Frontal cortex (tissue), 3 donors: ENCODE measurements at regions not wholly inside any gene's neighbourhood (a gene's known extent, or its start where the extent isn't known, plus 50 kb on each side); places are given as distances from the start of the nearest gene placed in this dataset.

Experiments used
- DNase-seq, 2 donors: peaks; one replicate each; pipeline ENCODE4 v3.0.0; 2012; ENCODE audit warnings: low spot score in 2 of 2
- FAIRE-seq: peaks from 2 replicates; lab custom pipeline; 2012; peaks lifted over from hg19 to GRCh38; lab: Jason Lieb, UNC
- donor health status: control.
- donor health status: control.
- donor health status: control.

DNA sequence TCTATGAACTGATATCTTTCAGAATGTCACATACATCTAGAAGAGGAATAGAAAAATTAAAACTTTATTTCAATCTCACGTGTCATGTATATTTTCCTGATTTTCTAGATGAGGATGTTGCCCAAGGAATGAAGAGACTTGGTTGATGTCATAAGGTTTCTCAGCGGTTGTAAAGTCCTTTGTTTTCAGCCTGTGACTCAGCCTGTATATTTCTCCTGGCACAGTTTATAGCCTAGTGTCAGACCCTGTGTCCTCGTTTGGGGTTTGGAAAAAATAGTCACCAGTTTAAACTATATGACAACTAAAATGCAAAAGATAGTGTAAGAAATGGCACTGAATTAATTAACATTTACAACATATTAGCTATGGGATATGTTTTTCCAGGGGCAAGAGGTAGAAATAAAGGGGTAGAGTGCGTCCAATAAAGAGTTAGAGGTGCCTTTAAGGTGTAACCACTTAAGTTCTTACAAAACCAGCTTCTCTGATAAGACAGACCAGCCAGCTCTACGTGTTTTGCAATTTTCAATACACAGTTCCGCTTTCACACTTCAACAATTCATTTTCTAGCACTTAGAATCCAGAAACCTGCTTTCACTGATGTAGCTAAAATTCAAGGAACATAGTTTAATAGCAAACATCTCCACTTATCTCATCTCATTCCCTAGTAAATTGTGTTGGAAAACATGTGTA lies 1432.6 kb upstream of the TENM4 start:
- DNase-seq (no peak), FAIRE-seq (no peak)

DNA sequence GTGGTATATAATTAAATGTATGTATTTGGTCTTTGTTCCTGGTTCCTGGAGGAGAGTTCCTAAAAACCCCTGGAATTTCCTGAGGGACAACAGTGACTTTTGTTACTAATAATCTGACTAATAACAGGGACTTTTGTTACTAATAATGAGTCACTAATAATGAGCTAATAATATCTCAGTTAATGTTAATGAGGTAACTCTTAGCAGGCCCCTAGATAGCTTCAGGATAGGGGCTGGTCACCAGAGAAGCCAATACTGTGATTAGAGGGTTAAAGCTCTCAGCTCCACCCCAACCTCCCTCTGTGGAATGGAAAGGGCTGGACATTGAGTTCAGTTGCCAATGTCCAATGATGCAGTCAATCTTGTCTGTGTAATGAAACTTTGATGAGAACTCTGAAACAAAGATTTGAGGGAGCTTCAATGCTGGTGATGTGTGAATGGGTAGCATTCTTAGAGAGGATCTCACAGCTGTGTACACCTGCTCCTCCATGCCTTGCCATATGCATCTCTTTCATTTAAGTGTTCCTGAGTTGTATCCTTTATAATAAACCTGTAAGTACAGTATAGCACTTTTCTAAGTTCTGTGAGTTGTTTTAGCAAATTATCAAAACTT lies 1431.4 kb upstream of the TENM4 start:
- FAIRE-seq (no peak), DNase-seq (no peak)

DNA sequence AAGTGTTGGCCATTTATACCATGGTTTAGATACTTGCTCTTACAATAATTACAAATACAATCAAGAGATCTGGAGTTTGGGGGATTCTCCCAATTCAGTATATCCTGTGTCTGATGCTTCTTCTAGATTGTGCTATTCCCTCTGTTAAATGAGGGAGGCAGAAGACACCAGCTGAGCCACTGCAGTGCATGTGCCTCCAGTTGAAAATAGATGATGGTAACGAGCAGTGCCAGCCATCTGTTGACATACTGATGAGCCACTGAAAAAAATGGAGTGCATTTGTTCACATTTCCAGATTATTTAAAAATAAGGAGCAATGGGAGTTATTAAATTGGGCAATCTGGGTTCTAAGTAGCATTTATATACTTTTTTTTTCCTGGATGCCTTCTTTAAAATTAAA lies 1428.0 kb upstream of the TENM4 start:
- FAIRE-seq, result no peak
- DNase-seq, result no peak

DNA sequence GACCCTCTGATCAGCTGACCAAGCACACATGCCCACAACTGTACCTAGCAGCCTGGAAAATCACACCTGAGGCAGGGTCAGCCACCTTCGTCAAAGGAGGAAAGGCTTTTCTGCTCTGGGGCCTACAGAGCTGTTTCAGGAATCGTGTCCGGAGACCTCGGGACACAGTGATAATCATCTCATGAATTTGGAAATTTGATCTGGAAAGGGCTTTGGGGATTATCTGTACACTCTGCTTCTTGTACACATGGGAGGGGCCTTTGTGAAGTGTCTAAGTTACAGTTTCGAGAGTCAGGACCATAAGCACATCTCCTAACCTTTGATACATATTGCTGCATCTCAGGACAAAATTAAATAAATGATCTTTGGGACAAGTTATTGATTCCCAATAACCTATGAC lies 1421.2 kb upstream of the TENM4 start:
- no peak for DNase-seq
- no peak for FAIRE-seq

DNA sequence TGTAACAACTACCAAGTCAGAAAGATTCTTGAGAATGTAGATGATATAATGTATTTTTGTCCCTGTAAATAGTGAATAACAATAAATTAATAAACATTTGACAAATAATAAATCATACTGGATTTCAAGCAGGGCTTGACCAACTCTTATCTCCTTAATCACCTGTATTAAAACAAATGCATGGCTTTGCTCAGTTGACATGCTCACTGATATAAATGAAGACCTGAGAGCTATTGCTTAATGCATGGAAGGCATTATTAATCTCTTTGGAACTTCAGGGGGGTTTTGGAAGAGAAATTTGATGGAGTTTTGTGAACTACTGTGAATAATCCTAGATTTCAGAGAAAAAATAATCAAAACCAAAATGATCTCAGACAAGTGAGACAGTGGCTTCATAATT lies 1420.4 kb upstream of the TENM4 start:
- FAIRE-seq (no peak), DNase-seq (no peak)

DNA sequence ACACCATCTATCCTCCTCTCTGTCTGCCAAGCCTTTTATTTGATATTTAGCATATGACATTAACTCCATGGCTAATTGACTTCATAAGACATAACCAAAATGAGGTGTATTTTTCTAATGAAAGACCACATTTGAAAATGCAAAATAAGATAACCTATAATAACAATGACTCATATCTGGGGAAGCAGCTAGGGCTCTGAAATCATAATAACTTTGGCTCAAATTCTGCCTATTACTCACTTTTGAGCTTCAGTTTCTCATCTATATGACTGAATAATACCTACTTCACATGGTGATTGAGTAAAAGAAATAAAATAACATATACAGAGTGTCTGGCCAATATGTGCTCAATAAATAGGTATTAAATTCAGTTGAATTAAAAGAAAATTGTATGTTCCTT lies 1419.8 kb upstream of the TENM4 start:
- FAIRE-seq (no peak), DNase-seq (no peak)

DNA sequence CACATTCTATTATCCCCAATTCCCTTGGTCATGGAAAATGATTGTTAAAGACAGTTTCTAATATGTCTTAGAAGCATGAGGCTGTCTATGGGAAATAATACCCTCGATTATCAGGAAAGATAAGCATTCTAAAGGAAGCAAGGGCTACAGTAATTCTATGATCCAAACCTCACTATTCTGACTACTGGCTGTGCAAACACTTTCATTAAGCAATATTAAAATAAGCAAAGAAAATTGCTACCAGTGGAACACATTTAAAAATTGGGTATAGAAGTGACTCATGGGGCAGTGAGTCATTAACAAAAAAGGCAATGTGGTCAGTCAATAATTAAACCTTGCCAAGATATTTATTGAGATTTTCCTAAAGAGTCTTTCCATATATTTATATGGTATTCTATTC lies 1415.2 kb upstream of the TENM4 start:
- FAIRE-seq, result no peak

DNA sequence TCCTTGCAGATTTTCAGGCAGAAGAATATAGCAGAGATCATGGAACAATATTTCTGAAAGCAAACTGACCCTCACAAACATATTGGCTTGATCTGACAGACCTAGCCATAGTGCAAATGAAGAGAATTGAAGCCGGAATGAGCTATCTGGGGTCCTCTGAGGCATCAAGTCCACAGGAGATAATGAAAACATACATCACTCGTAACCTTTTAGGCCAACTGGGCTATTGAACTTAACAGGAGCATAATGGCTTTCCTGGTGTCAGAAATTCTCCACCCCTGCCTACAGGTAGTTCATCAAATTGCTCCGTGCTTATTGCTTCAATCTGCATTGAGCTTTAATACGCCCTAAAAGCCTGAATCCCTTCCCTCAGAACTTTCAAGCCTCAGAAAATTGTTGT lies 1414.6 kb upstream of the TENM4 start:
- FAIRE-seq (no peak), DNase-seq (no peak)

More for the DNA sequence above, 1415.2 kb upstream of the TENM4 start:
- DNase-seq, result no peak

DNA sequence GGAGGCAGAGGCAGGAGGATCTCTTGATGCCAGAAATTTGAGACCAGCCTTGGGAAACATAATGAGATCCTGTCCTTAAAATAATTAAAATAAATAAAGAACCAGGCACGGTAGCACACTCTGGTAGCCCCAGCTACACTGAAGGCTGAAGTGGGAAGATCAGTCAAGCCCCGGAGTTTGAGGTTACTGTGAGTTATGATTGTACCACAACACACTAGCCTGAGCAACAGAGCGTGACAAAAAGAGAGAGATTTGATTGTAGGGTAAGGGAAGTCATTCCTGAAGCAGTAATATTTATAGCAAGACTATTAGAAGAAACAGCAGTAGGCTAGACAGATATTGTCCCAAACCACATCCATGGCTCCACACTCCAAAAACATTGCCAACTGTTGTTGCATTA lies 1408.4 kb upstream of the TENM4 start:
- DNase-seq, result no peak
- FAIRE-seq, result no peak

DNA sequence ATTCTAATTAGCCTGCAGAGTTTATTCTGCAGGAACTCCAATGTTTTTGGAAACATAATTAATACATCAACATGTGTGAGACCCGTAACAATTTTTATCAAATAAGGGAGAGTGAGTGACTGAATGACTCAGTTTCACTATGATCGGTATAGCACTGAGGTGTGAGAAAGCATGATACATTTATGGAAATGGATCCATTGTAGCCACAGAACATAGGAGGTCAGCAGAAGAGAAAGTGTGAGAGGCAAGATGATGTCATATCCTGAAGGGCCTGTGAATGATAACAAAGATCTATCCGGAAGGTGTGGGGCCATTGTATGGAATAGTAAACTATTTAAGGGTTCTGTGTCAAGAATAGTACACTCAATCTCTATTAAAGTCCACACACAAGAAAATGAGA lies 1406.1 kb upstream of the TENM4 start:
- FAIRE-seq, result no peak
- DNase-seq, result no peak

DNA sequence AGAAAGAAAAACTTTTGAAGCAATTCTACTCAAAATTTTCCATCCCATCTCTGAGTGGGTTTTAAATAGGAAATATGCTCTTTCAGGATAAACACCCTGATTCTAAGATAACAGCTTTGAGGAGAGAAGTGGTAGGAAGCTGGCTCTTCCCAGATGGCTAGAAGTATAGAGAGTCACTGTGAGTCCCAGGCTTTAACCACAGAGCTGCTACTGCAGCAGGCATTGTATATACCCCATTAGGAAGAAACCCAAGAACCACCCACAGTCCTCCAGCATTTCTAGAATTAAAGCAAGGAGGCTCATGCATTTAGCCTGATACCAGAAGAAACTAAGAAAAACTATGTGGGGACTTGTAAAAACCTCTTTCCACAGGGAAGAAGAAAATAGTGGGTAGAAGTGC lies 1405.6 kb upstream of the TENM4 start:
- DNase-seq (no peak), FAIRE-seq (no peak)

DNA sequence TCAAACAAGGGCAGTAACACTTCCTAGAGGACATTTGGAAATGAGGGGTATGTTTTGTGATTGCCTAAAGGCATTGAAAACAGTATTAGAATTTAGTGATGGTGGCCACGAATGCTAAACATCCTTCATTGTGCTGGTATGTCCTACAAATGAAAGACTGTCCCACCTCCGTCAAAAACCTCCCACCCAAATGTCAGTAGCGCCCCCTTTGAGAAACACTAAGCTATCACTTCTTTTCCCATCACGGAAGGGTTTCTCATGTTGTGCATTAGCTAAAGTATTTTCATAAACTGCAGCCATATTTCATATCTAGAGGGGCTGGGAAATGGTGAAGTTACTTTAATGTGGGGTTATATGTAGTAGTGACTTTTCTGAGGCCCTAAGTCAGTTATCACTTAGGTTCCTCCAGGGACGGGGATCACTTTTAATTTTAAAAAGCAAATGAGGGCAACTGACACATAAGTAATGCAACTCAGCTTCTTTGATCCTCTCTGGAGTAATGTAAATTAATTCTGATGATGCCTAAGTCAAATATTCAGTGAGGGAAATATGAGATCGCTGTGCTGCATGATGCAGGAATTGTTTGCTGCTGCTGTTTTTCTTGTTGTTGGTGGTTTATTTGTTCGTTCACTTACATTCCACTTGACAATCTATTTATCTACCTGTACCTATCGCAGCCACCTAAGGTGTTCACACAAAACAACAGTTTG lies 1403.4 kb upstream of the TENM4 start:
- FAIRE-seq (no peak), DNase-seq (no peak)

DNA sequence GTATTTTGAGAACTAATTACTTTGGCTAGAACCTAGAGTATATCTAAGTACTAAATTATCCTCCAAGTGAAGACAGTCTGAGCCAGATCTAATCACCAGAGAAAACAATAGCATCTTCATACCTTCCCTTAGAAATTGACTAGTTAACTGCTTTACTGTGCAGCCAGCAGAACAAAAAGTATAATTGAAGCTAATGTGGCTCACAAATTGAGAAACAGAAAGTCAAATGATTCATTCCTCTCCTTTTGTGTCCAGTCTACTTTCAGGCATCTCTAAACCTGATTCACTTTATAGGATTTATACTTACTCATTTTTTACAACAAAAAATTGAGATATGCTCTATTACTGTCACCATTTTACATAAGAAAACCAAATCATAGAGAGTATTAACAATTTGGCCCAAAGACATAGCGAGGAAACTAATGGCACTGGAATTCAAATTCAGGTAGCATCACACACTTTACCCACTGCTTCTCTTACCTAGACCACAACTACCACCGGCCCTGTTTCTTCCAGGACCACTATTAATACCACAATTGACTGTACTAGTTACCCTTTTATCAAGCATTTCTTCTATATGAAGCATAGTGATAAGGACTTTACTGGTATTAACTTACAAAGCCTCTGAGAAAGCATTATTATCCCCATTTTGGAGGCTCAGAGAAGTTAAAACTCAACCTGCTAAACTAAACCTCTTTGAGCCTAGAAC lies 1402.6 kb upstream of the TENM4 start:
- no peak for FAIRE-seq
- no peak for DNase-seq

DNA sequence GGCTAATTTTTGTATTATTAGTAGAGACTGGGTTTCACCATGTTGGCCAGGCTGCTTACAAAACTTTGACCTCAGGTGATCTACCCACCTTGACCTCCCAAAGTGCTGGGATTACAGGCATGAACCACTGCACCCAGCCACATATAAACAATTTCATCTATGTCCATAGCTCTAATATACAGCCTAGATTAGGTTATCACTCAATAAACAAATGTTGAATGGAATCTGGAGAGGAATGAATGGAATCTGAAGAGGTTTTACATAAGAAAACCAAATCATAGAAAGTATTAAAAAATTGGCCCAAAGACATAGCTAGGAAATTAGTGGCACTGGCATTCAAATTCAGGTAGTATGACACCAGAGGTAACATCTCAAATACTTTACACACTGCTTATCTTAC lies 1401.4 kb upstream of the TENM4 start:
- no peak for FAIRE-seq
- no peak for DNase-seq

DNA sequence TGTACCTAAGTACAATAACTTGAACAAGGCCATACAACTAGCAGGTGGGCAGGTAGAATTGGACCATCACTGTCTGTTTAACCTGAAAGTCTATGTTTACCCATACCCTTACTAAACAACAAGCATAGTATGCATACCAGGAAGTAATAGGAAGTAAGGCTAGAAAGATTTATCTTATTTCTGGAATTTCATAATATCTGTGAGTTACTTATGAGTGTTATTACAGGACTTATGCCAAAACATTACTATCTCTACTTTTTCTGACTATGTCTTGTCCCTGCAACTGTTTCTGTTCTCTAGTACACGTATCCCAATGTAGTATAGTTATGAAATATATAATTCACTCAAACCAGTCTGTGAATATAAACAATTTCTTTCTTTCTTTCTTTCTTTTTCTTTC lies 1400.8 kb upstream of the TENM4 start:
- DNase-seq (no peak), FAIRE-seq (no peak)

DNA sequence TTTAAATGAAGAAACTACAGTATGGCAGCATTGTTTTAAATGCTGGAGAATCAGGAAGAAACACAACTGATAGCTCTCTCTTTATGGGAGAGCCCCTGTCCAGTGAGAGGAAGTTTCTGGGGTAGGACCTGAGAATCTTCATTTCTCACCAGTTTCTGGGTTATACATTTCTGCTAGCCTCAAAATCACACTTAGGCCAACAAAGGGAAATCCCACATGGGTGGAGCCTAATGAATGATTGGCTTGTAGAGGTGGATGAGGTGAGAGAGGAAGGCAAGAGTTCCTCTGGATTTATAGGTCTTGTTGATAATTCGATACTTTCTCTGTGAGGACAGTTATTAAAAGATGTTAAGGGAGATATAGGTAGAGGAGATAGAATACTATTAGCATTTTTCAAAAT lies 1397.3 kb upstream of the TENM4 start:
- no peak for FAIRE-seq

DNA sequence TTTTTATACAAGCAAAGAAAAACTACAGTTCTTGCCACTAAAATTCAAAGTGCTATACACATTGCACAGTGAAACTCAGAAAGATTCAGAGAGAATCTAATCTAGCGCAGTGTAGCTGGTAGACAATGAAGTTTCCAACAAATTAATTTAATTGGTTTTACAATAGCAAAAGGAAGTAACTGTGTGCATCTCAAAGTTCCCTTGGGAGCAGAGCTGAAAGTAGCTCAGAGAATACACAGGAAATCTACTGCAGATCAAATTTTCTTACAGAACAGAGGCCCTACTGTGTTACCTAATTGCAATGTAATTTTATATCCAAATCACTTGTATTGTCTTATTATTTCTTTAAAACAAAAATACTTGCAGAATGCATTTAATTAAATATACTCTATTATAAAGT lies 1396.2 kb upstream of the TENM4 start:
- DNase-seq (no peak), FAIRE-seq (no peak)

More for the DNA sequence above, 1397.3 kb upstream of the TENM4 start:
- DNase-seq, result no peak

DNA sequence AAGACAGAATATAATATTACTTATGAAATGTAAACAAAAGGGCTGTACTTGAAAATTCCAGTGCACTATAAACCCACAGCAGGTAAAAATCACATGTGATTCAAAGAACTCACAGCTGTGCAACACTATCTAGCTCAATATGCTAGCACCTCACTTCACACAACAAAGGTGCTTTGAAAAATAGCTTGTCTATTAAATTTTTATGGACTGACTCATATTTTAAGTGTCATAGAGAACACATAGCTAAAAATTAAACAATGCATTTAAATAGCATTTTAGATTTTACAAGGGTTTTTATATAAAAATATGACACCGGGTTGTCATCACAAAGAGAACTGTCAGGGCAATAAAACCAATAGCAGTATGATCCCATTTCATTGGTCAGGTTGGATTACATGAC lies 1390.5 kb upstream of the TENM4 start:
- FAIRE-seq, result no peak
- no peak for DNase-seq

DNA sequence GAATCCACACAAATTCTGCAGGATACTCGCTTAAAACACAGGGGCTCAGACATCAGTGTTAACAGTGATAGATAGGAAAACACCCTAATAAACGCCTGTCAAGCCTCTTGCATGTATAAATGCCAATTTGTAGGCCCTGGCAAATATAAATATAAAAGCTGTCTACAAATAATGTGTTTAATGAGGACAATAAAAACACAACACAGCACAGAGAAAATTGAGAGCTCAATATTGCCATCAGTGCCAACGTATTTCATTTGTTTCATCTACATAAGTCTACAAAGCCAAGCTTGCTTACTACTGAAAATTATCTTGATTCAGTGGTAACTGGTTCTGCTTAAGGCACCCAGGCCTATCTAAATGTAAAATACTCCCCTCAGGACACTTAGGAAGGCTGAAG lies 1387.0 kb upstream of the TENM4 start:
- DNase-seq (no peak), FAIRE-seq (no peak)

DNA sequence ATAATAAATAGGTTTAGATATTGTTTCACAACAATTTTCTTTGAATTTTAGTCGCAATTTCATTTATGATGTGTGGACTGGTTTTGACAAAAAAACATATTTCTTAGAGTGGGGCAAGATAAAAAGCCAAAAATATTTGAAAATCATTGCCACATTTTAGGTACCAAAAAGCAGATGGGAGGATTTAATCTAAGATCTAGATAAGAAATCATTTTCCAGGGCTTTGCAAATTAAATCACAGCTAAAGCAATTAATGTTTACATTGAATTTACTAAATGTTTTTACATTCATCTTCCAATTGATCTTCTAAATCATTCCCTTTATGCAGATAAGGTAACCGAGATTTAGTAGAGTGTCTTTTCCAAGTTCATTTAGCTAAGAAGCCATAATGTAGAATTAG lies 1386.0 kb upstream of the TENM4 start:
- FAIRE-seq (no peak), DNase-seq (no peak)

DNA sequence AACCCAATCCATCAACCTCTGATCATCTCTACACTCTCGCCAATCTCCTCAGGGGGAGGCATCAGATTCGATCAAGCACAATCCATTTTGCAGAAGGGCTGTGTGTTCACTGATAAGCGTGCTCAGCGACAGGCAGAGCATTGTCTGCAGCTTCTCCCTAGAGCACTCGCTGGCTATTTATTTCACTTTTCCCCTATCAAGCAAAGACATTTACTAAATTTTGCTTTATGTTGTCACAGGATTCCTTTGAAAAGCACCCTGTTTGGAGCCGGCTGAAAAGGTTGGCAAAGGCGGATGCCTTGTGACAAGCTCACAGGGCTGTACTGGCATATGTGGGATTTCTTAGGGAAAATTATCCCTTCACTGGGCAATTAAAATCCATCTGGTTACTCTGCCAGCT lies 1381.5 kb upstream of the TENM4 start:
- DNase-seq (no peak), FAIRE-seq (no peak)
